Embryonic facial prominence (tissue), 1 donor: ENCODE measurements at regions not wholly inside any gene's neighbourhood (a gene's known extent, or its start where the extent isn't known, plus 50 kb on each side); places are given as distances from the start of the nearest gene placed in this dataset.

Experiments used
- DNase-seq: peaks from one replicate; pipeline ENCODE4 v3.0.0-alpha.2; 2016; ENCODE audit errors: extremely low spot score

DNA sequence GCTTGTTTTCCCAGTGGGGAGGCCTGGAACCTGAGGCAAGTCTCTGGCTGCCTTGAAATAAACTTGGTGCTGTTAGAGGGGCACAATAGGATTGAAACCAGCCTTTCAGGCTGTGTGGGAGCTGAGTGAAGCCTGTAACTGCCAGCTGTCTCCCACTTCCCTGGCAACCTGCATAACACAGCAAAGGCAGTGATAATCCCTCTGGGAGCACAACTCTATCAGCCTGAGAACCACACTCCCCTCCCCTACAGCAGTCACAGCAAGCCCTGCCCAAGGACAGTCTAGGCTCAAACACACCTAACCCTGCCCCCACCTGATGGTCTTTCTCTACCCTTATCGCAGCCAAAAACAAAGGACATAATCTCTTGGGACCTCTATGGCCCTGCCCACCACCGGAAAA is 683.8 kb upstream of the ATXN8OS start:
- no peak for DNase-seq

DNA sequence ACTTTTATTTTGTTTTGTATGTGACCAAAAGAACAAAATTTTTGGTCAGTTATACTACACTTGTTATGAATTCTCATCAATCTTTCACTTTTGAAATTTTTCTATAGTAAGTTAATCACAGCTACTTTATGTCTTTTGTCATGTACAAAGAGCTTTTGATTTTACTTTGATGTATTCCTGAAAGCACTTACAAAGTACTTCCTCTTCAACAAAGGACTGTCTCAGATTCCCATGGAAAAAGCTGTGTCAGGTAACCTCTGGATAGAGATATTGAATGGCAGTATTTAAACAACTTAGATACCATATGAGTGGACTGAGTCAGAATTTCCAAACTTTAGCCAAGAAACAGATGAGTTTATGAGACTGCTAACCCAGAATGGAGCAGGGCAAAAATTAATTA is 689.3 kb upstream of the ATXN8OS start:
- no peak for DNase-seq

GRCh38 chr13:69410761-69411160 is 696.9 kb upstream of the ATXN8OS start:
- no peak for DNase-seq

- DNase-seq: no peak
Measured at GRCh38 chr13:69391756-69392155, 715.9 kb upstream of the ATXN8OS start.

- DNase-seq: no peak
Measured at GRCh38 chr13:69389899-69390298, 717.7 kb upstream of the ATXN8OS start.

GRCh38 chr13:69373747-69374425 is 733.7 kb upstream of the ATXN8OS start:
- no peak for DNase-seq

DNA sequence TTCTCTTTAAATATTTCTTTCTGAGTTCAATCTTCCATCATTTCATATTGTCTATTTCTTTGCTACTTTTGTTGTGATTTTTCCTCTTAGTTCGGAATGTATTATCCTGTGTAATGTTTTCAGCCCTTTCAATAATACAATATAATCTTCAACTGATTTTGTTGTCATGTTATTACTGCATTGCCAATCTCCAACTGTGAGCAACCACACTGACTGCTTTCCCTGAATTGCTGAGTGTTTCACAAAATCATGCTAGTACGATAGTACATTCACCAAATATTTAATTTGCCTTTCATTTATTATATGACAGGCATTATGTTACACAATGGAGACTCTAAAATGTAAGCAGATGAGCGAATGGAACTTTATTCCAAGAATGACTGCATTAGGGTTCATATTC is 744.3 kb upstream of the ATXN8OS start:
- DNase-seq: no peak

DNA sequence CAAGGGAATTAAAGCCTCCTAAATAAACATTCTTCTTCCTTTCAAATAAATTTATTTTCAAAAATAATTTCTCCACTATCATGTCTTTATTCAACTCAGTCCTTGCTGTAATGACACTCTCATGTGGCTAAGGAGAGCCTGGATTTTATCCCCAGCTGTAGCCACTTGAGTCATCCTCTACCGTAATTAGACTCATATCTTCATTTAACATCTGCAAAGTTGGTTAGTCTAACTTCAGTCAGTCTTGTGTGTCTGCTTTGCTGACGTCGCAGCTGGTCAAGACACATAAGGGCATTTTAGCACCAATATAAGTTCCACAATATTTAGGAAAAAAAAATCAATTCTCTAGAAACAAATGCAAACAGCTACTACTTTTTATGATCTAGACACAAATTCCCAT is 776.4 kb upstream of the ATXN8OS start:
- no peak for DNase-seq

GRCh38 chr13:69324090-69324886 is 783.3 kb upstream of the ATXN8OS start:
- peak; percentile 81 for DNase-seq

- DNase-seq: no peak
Measured at GRCh38 chr13:69319656-69320055, 788.0 kb upstream of the ATXN8OS start.

GRCh38 chr13:69315039-69315438 is 792.6 kb upstream of the ATXN8OS start:
- no peak for DNase-seq

DNA sequence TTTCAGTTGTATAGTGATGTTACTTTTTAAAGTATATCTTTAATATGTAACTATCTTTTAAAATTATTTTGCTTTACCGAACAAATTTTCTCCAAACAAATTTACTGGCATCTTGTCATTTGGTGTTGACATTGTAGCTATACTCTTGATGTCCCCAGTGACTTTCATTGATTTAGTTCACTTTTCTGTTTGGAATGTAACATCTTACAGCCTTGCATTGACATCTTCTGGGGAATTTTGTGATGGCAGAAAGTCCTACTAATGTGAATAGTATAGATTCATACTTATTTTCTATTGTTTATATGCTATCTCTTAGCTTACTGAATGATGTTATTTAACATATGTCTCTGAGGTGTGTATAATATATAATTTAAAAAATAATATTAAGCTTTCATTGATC is 800.9 kb upstream of the ATXN8OS start:
- no peak for DNase-seq

- no peak for DNase-seq
Measured at GRCh38 chr13:69300131-69300530, 807.5 kb upstream of the ATXN8OS start.

DNA sequence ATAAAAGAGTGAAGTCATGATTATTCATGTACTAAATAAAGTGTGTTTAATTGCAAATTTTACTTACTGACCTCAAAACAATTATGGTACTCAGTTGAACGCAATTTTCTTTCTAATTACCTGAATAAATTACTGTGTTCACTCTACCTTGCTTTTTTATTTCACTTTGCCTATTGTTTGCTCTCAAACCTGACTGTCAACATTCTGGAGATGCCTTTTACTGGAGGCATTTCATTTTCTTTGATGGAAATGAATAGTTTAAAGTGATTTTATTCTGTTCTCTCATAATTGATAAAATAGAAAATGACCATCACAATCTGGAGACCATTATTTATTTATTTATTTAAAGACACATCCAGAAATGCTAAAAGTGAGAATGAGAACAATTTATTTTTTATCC is 811.5 kb upstream of the ATXN8OS start:
- no peak for DNase-seq

DNA sequence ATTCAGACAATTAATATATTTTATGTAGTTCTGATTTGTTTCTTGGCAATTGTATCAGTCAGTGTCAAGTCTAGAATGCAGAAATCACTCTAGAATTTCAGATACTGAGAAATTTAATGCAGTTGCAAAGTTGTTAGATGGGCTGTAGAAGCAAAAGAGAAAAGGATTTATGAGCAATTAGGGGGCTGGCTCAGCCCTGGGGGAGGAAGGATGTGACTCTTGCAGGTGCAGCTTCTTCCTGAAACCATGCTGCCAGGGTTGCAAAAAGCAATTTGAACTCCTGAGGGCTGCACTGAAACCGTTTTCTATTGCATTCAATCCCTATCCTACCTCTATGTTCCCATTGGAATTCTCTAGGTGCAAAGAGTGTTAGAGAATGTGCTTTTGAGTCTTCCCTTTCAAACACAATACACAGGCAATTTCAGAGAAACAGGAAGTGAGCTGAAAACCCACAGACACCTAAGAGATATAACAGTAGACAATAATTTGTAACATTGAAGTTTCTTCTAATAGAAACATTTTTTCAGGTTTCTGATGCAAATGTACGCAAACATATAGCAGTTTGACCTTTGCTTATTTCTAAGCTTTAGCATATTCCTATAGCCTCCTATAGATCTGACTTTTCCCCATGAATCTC is 814.7 kb upstream of the ATXN8OS start:
- no peak for DNase-seq

GRCh38 chr13:69291292-69291906 is 816.2 kb upstream of the ATXN8OS start:
- no peak for DNase-seq

GRCh38 chr13:69288026-69288425 is 819.6 kb upstream of the ATXN8OS start:
- no peak for DNase-seq

- no peak for DNase-seq
Measured at GRCh38 chr13:69287050-69287698, 820.5 kb upstream of the ATXN8OS start.

- no peak for DNase-seq
Measured at GRCh38 chr13:69283837-69284236, 823.8 kb upstream of the ATXN8OS start.

DNA sequence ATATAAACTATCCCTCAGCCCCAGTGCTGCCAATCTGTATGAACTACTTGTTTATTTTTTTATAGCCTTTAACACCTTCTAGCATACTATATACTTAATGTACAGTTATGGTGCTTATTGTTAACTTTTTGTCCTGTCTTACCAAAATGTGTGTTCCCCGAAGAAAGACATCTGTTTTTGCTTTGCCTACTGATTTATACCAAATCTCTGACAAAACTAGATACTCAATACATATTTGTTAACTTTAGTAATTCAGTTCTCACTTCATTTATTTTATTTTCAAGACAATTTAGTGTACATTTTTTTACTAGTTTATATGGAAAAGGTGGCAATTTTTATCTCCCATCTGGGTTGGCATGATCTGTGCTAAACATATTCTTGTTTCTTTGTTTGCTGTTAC is 824.3 kb upstream of the ATXN8OS start:
- DNase-seq: no peak

- no peak for DNase-seq
Measured at GRCh38 chr13:69280399-69280798, 827.2 kb upstream of the ATXN8OS start.

DNA sequence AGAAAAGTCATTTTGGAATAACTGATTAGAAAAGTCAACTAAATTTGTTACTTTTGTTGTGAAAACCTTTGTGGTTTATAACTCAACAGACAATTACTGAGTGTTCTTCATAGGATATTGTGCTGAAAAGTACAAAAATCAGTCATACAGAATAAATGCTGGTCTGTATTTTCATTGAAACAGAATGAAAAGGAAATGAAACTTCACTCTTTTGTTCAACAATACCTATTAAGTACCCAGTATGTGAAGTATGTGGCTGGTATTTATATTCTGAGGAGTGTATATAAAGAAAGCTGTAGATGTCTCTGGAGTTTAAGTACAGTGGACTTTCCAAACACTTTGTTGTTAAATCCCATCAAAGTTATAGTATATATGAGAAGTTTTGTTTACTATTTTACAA is 828.4 kb upstream of the ATXN8OS start:
- DNase-seq: no peak
